MM.1S (cell line): ENCODE measurements at regions not wholly inside any gene's neighbourhood (a gene's known extent, or its start where the extent isn't known, plus 50 kb on each side); places are given as distances from the start of the nearest gene placed in this dataset.

ENCODE experiments used
- EZH2 ChIP-seq: fragments of 300-600 bp; sonication (generic); optimal IDR thresholded peaks from 2 replicates; pipeline ENCODE3; 2017; ENCODE audit warnings: low read depth, mild to moderate bottlenecking, antibody characterized with exemption, low read length, mixed read lengths
- EZH2phosphoT487 ChIP-seq: fragments of 300-600 bp; sonication (generic); IDR thresholded peaks from 2 replicates; pipeline ENCODE4 v1.6.1; 2018; ENCODE audit warnings: antibody characterized with exemption, low read length
- TF ChIP-seq, protein P1 (sequence below): fragments of 300-600 bp; sonication (generic); IDR thresholded peaks from 2 replicates; pipeline ENCODE4 v1.5.1; 2016; ENCODE audit warnings: antibody characterized with exemption, low read length, mixed read lengths

DNA sequence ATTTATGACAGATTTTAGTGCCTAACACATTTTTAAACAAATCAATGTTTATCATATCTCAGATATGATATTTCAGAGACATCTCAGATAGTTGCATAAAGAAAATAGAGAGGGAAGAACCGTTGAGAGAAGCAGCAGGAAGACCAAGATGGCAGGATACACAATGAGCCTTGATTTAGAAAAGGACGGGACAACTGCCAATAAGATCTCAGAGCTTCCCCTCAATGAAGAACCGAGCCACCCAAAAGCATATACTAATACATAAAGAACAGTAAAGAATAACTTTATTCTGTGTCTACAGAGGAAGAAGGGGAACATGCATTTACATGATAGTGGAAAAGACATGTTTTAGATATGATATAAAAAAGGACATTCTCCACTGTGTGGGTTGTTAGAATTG is 375.9 kb upstream of the SOX5 start:
- TF ChIP-seq, protein P1, sequence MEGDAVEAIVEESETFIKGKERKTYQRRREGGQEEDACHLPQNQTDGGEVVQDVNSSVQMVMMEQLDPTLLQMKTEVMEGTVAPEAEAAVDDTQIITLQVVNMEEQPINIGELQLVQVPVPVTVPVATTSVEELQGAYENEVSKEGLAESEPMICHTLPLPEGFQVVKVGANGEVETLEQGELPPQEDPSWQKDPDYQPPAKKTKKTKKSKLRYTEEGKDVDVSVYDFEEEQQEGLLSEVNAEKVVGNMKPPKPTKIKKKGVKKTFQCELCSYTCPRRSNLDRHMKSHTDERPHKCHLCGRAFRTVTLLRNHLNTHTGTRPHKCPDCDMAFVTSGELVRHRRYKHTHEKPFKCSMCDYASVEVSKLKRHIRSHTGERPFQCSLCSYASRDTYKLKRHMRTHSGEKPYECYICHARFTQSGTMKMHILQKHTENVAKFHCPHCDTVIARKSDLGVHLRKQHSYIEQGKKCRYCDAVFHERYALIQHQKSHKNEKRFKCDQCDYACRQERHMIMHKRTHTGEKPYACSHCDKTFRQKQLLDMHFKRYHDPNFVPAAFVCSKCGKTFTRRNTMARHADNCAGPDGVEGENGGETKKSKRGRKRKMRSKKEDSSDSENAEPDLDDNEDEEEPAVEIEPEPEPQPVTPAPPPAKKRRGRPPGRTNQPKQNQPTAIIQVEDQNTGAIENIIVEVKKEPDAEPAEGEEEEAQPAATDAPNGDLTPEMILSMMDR: no peak
- TF ChIP-seq EZH2 (no peak), EZH2phosphoT487 (no peak)
